Uterus (tissue), 3 donors: ENCODE measurements at regions not wholly inside any gene's neighbourhood (a gene's known extent, or its start where the extent isn't known, plus 50 kb on each side); places are given as distances from the start of the nearest gene placed in this dataset.

Source experiments
- DNase-seq, 2 donors: peaks; one replicate each; pipeline ENCODE4 v3.0.0-alpha.2; 2019 to 2020
- H3K27ac ChIP-seq, 2 donors: fragments of 200-600 bp; sonication (generic); 1 replicate in 1 of 2; 2 replicates in 1 of 2; pipeline ENCODE4 v1.5.1; 2016 to 2018
- H3K27me3 ChIP-seq, 2 donors: fragments of 200-600 bp; sonication (generic); one replicate each; pipeline ENCODE4 v1.5.1; 2018 to 2019; ENCODE audit warnings: control low read depth in 1 of 2
- H3K36me3 ChIP-seq, 2 donors: fragments of 200-600 bp; sonication (generic); one replicate each; pipeline ENCODE4 v1.5.1; 2019; ENCODE audit warnings: control low read depth in 1 of 2
- H3K4me1 ChIP-seq, 2 donors: fragments of 200-600 bp; sonication (generic); one replicate each; pipeline ENCODE4 v1.5.1; 2018 to 2019; ENCODE audit warnings: control low read depth in 1 of 2
- H3K4me3 ChIP-seq, 2 donors: fragments of 200-600 bp; sonication (generic); 1 replicate in 1 of 2; 2 replicates in 1 of 2; pipeline ENCODE4 v1.5.1; 2018 to 2019; ENCODE audit warnings: mild to moderate bottlenecking in 1 of 2
- H3K9me3 ChIP-seq, 2 donors: fragments of 200-600 bp; sonication (generic); one replicate each; pipeline ENCODE4 v1.5.1; 2019; ENCODE audit warnings: control low read depth in 1 of 2
- CTCF ChIP-seq, 4 experiments: fragments of 200-600 bp in 2 of 4; fragments of 450-650 bp in 2 of 4; sonication (generic) in 2 of 4; IDR thresholded peaks; one replicate each; pipeline ENCODE4 v1.5.1; 2016 to 2019; ENCODE audit warnings: antibody characterized with exemption in 4 of 4, mild to moderate bottlenecking in 2 of 4, moderate library complexity in 1 of 4
- POLR2A ChIP-seq, 2 donors: fragments of 450-650 bp; IDR thresholded peaks; one replicate each; pipeline ENCODE4 v1.6.1; 2016; ENCODE audit warnings: antibody characterized with exemption in 2 of 2, mild to moderate bottlenecking in 1 of 2, moderate library complexity in 1 of 2
- intact Hi-C: fragments of 100-400 bp; cut with DNase I; formaldehyde crosslinking; loops from one replicate; pipeline ENCODE4 v1.15.1; 2023; ENCODE audit warnings: low total_unique reads
- donor health status: DM: yes; HTN: yes; CAD: no.

GRCh38 chr6:66664112-66664511 is 957.1 kb upstream of the EYS start:
- Histone ChIP-seq H3K4me3 (no peak overlapping the region), H3K27me3 (no peaks in the 10 kb centered on the region), H3K4me1 (no peaks in the 10 kb centered on the region), H3K27ac (no peak overlapping the region), H3K36me3 (peaks cover 0 to 9% of the 10 kb centered on the region in 2 donors), H3K9me3 (no peaks in the 10 kb centered on the region)
- intact Hi-C loops: no loop called here
- DNase-seq: no peak
- TF ChIP-seq POLR2A (IDR thresholded peaks at IDR 0.05) (no peak), CTCF (IDR thresholded peaks at IDR 0.05) (no peak)

GRCh38 chr6:66662721-66663507 is 955.9 kb upstream of the EYS start:
- intact Hi-C loops: no loop called here

GRCh38 chr6:66662196-66662595 is 955.2 kb upstream of the EYS start:
- H3K36me3 ChIP-seq: peaks cover 0 to 9% of the 10 kb centered on the region in 2 donors

More at GRCh38 chr6:66662721-66663507, 955.9 kb upstream of the EYS start:
- no peaks in the 10 kb centered on the region for H3K9me3 ChIP-seq
- H3K27me3 ChIP-seq: no peaks in the 10 kb centered on the region
- H3K4me3 ChIP-seq: no peak overlapping the region
- no peaks in the 10 kb centered on the region for H3K4me1 ChIP-seq
- no peak overlapping the region for H3K27ac ChIP-seq
- TF ChIP-seq CTCF (IDR thresholded peaks at IDR 0.05) (no peak), POLR2A (IDR thresholded peaks at IDR 0.05) (no peak)
- peaks cover 0 to 9% of the 10 kb centered on the region in 2 donors for H3K36me3 ChIP-seq
- DNase-seq: no peak

GRCh38 chr6:66655420-66655819 is 948.4 kb upstream of the EYS start:
- intact Hi-C loops: no loop called here
- H3K4me3 ChIP-seq: no peak overlapping the region
- no peak overlapping the region for H3K27ac ChIP-seq
- H3K4me1 ChIP-seq: no peaks in the 10 kb centered on the region
- DNase-seq: no peak
- no peaks in the 10 kb centered on the region for H3K36me3 ChIP-seq
- TF ChIP-seq POLR2A (IDR thresholded peaks at IDR 0.05) (no peak), CTCF (IDR thresholded peaks at IDR 0.05) (no peak)
- H3K27me3 ChIP-seq: no peaks in the 10 kb centered on the region
- no peaks in the 10 kb centered on the region for H3K9me3 ChIP-seq

More at GRCh38 chr6:66662196-66662595, 955.2 kb upstream of the EYS start:
- Histone ChIP-seq H3K9me3 (no peaks in the 10 kb centered on the region), H3K4me3 (no peak overlapping the region), H3K4me1 (no peaks in the 10 kb centered on the region), H3K27ac (no peak overlapping the region), H3K27me3 (no peaks in the 10 kb centered on the region)
- TF ChIP-seq POLR2A (IDR thresholded peaks at IDR 0.05) (no peak), CTCF (IDR thresholded peaks at IDR 0.05) (peak in 1 of 4 experiments; percentile 13)
- intact Hi-C loops: no loop called here
- DNase-seq: no peak

GRCh38 chr6:66638518-66638917 is 931.5 kb upstream of the EYS start:
- H3K4me3 ChIP-seq: no peak overlapping the region
- H3K27me3 ChIP-seq: no peaks in the 10 kb centered on the region
- H3K9me3 ChIP-seq: no peaks in the 10 kb centered on the region
- H3K4me1 ChIP-seq: no peaks in the 10 kb centered on the region
- TF ChIP-seq POLR2A (IDR thresholded peaks at IDR 0.05) (no peak), CTCF (IDR thresholded peaks at IDR 0.05) (no peak)
- no peak overlapping the region for H3K27ac ChIP-seq
- intact Hi-C loops: no loop called here
- no peak for DNase-seq
- H3K36me3 ChIP-seq: no peaks in the 10 kb centered on the region
